NOMO-1 treated with dmso at 0.1 percent for 144 hours (cell line): ENCODE measurements at regions not wholly inside any gene's neighbourhood (a gene's known extent, or its start where the extent isn't known, plus 50 kb on each side); places are given as distances from the start of the nearest gene placed in this dataset.

ENCODE experiments used
- DNase-seq: peaks from one replicate; lab custom pipeline; 2025; ENCODE audit not compliant: unreplicated experiment; lab: John Stamatoyannopoulos, UW

DNA sequence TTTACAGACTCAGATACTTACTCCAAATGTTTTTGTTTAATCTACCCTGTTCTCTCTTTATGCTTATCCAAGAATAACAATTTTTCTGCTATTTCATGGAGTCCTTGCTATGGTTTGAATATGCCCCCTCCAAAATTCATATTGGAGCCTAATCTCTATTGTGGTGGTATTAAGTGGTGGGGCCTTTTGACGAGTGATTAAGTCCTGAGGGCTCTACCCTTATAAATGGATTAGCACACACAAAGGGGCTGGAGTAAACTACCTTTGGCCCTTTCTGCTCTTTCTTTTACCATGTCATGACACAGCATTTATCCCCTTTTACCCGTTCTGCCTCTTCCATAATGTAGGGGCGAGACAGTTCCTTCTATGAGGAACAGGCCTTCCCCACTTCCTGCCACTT is 285.5 kb downstream of the GASK1B start:
- no peak for DNase-seq

DNA sequence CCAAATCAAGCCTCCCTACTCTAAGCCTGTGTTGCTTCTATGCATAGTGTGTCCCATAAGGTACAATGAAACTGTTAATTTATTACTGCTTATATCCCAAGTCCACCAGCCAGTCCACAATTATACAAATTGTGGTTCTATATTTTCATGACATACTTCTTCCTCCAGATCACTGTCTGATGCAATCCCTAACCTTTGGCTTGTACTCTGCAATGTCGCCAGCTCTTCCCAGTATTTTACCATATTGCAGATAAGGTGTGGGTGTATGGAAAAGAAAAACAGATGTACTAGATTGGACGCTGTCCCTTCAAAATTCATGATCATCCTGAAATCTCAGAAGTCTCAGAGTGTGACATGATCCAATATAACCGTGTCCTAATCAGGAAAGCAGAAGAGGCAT is 286.2 kb downstream of the GASK1B start:
- no peak for DNase-seq

DNA sequence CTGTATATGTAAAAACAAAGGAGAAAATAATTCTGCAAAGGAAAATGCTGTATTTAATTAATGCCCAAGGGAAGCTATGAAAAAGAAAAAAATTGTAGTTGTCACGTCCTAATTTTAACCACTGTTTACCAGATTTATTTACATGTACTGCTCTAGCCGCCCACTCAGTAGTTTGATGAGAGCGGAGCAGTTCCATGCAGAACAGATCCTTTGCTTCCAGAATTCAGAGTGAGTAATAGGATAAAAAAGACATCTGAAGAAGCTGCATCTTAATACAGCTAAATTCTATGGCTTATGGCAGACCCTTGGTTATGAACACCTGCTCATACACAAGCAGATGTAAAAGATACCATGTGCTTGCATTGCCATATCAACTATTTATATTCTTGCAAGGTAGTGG is 287.0 kb downstream of the GASK1B start:
- no peak for DNase-seq

DNA sequence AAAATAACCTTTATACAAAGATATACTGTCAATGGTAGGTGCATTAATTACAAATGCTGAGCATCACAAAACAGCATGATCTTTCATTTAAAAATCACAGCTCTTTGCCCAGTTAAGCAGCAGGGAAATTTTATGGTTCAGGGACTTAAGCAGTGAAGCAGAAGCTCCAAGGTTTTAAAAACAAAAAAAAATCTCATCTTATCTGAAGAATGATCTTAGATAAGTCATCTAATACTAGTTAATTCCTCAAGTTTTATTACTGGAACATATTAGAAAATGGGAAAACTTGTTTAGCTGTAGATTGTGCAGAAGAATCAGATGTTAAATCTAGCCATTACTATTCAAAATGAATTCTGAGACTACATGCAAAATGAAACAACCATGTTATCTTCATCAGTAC is 289.9 kb downstream of the GASK1B start:
- no peak for DNase-seq

DNA sequence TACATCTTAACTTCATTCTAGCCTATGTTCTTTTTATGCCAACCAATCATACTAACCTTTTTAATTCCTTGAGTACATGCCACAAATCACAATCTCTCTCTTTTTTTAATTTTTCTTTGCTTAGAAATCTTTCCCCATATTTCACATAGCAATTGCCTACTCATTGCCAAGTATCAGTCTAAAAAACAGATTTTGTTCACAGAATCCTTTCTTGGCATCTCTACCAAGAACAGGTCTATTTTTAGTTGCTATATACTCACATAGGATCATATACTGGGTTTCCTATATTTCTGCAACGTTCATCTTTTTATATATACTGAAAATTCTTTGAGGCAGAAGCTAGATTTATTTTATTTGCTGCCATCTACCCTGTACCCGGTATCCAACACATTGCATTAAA is 292.1 kb downstream of the GASK1B start:
- DNase-seq: no peak

DNA sequence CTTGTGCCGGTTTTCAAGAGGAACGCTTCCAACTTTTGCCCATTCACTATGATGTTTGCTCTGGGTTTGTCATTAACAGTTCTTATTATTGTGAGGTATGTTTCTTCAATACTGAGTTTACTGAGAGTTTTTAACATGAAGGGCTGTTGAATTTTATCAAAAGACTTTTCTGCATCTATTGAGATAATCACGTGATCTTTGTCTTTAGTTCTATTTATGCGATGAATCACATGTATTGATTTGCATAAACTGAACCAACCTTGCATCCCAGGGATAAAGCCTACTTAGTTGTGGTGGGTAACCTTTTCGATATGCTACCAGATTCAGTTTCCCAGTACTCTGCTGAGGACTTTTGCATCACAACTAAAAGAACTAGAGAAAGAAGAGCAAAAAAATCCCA is 318.0 kb downstream of the GASK1B start:
- no peak for DNase-seq

DNA sequence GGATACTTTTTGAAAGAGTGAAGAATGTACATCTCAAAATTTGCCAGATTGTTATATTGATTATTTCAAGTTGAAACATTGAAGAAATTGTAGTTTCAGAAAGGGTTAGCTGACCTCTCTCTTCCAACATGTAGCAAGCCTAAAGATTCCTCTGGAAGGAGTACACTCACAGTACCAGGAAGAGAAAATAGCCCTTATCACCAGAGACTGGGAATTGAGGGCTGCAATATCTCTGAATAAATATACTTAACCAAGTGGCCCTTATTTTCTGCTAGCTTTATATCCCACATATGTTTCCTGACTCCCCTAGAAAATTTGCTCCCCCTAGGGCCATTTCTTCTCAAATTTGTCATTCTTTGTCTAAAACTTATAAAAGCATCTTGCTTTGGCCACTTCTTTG is 332.2 kb downstream of the GASK1B start:
- DNase-seq: no peak

DNA sequence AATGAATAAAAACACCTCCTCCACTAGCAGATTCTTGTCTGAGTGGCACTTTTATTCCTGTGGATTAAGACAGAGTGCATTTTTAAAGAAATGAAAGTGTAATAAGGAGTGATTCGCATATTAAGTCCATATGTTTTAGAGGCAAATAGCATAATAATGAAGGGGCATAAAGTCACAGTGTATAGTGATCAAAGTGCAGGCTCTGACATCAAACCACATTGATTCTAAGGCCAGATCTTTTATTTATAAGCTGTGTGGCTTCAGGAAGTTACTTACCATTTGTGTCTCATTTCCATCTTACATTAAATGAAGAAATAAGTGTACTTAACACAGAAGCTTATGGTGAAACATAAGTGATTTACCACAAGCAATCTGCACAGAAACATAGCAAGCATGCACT is 332.8 kb downstream of the GASK1B start:
- no peak for DNase-seq

DNA sequence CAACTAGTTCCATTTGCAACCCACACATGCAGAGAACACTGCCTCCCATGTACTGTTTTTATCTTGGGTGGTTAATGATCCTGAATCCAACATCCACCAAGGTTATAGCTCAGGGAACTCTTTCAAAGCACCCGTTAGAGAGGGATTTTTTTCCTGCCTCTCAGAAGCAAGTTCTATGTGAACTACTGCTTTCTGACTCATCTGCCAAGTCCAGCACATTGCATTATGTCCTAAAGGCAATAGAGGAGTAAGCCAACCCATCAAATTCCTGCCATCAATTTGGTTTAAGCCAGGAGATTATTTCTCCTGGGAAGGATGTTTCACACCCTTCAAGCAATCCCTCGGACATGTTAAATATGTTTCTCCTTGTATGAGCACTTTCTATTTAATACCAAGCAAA is 334.5 kb downstream of the GASK1B start:
- DNase-seq: no peak

DNA sequence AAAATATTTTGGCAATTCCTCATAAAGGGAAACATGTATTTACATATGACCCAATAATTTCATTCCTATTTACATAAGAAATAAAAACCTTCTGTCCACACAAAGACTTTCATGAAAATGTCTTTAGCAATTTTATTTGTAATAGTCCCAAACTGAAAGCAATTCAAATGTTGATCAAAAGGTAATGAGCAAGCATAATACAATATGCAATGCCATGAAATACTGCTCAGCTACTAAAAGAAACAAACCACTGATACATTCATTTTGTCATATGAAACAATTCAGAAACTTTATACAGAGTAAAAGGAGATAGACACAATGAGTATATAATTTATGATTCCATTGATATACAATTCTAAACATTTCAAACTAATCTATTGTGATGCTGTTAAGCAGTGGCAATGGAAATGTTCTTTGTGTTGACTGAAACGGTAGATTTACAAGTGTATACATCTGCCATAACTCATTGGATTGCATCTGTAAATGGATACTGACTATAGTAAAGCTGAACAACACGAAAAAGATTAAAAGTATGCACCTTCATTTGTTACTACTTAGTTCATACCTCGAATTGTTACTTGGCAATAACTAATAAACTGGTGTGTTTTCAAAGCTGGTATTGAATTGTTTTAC is 335.6 kb downstream of the GASK1B start:
- no peak for DNase-seq

DNA sequence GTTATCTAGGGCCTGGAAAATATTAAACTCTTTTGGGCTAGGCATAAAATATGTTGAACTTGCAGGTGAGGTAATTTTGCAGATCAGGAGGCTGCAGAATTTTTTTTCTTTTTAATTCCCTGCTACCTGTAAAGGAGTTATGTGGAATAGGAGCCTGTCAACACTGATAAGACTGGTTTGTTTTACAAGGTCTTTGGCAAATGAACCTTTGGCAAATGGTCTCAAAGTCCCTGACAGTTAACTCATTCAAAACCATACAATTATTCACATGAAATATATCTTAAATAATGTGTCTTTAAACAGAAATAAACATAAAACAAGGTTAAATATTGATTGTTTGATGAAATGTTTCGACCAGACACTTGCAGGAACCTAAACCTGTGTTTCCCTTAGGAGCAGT is 340.2 kb downstream of the GASK1B start:
- DNase-seq: no peak

DNA sequence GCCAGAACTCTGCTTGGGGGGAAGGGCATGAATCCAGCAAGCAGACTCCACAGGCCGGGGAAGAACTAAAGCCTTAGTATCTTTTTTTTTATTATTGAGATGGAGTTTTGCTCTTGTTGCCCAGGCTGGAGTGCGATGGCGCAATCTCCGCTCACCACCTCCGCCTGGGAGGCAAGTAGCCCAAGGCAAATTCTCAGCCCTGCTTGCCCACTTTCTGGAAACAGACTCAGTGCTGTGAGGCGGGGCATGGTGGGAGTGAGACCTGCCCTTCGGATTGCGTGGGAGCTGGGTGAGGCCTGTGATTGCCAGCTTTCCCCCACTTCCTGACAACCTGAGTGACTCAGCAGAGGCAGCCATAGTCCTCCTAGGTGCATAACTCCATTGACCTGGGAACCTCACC is 348.8 kb downstream of the GASK1B start:
- DNase-seq: no peak

DNA sequence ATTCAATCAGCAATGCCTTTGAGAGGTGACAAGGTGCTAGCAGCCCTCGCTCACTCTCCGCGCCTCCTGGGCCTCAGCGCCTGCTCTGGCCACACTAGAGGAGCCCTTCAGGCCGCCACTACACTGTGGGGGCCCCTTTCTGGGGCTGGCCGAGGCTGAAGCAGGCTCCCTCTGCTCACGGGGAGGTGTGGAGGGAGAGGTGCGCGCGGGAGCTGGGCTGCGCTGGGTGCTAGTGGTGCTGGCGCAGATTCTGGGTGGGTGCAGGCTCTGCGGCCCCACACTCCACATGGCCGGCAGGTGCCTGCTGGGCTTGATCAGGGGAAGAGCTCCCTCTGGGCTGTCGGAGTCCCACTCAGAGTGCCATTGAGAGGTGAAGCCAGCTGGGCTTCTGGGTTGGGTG is 351.0 kb downstream of the GASK1B start:
- no peak for DNase-seq

DNA sequence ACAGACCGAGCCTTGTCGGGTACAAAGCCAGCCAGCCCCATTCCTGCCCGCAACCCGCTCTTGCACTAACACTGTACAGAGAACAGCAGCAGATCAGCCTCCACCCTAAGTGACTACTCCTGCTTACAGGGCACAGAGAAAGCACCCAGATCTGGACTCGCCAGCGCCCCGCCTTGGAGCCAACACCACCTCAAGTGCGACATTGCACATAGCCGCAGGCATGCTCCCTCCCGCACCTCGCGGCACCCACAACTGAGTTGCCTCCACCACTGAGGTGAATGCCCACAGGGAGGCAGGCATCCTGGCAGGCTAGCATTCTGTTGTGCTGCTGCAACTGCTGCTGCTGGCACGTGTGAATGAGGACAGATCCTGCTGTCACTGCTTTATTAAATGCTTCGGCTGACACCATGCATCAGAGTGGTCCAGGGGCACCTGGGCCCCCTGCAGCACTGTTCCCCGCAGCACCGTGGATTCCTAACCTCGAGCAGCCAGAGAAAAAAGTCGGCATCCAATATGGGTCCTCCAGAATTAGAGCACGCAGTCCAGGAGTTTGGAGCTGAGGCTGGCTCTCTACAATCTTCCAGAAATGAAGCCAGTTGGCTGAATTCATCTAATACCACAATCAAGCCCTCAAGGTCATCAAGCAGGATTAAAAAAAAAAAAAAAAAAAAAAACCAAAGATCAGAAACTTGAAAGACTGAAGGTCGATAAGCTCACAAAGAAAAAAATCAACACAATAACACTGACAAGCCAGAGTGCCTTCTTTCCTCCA is 352.9 kb downstream of the GASK1B start:
- DNase-seq: no peak

DNA sequence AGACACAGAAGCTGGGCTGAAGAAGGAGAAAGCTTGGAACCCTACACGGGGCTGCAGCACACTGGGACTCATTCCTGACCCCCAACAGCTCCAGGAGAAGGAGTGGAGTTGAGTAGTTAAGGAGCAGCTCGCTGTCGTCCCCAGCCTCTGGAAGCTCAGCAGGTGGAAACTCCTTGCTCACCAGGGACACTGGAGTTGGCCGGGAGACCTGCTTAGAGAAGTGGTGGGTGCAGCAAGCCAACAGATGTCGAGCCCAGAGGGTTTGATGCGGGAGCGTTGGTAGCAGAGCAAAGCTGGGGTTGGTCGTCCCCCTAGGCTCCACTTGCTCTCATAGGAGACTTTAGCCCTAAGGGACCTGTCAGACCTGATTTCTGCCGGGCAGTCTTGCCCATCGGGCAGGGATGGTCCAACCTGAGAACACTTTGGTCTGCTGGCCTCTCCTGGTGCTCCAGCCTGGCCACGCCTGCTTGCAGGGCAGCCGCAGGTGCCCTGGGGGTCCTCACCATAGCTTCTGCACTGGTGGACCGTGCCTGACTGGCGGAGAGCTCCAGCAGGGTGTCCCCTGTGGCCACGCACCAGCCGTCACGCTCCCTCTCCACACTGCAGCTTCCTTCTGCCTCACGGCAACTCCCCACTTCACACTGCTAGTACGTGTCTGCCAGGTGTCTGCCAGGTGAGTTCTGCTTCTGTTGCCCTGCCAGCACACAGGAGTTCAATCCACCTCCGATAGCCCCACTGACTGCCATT is 353.7 kb downstream of the GASK1B start:
- no peak for DNase-seq

DNA sequence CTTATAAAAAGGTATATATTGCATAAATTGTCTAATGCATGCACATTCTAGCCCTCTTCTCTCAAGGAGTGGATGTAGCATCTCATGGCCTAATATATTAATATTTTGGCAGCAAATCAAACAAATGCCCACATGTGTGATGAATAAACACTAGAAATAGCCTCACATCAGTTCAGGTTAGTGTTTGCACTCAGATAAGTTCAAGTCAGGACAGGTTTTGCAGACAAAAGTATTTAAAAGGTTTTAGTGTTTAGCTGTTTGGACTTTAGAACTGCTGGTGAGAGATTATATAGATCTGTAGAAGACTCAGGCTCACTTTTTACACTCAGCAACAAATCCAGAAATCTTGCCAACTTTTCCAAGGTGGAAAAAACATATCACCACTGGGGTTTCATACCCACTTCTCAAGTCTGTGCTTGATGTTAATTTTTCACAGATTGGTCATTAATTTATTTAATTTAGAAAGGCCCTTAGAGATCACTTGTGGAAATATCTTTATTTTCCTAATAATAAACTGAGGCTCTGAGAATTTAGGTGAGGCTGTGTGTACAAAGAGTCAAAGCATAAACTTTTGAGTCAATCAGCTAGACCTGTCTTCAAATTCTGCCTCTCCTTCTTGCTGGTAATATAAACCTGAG is 362.6 kb downstream of the GASK1B start:
- no peak for DNase-seq

DNA sequence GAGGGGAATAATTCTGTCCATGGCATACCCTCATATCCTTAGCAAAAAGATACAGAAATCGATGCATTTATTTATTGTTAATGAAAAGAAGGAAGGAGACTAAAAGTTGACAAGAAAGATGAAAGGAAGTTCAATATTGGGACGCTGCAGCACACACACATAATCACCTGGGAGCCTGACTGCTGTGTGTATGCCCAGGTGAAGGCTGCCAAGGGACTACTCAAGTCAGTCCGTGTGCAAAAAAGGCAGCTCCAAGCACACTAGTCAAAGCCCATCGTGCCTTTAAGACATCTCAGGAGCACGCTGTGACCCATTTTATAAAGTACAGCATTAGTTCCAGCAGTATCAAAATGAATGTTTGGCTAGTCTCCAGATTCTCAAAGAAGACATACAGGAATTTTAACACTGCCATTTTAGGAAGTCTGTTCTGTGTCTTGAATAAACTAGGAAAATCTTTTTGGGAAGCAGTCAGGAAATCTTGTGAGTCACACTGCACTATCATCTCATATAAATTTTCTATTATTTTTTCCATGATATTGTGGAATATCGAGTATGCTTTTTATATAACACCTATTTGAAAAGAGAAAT is 363.9 kb downstream of the GASK1B start:
- no peak for DNase-seq

DNA sequence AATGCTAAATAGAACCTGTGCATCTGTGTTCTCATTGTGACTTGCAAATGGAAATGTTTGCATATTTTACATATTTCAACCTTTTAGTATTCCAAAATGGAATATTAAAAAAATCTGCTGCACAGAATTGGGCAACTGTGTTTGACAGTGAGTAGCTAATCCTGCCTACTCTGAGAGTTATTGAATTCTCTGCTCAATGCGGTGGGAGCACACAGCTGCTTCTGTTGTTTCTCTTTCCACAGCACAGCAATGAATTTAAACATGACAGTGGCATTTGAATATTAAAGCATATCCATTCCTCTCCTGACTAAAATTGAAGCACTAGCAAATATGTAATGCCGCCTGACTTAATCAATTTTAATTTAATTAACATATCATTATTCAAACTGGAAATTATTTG is 366.6 kb downstream of the GASK1B start:
- DNase-seq: no peak

DNA sequence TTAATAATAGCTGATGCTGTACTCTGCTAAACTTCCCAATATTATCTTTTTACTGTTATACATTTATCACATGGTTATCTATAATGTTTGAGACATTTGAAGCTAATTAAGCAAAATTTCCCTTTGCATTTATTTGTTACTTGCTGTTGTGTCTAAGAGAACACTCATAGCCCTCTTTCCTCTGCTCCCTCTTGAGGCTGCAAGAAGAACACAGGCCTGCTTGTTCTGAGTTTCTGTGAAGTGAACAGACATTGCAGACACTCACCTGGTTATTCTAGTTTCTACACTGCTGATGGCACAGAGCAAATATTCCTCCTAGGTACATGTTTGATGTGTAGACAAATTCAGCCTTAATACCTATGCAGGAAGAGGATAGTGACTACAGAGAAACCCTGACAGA is 367.8 kb downstream of the GASK1B start:
- DNase-seq: no peak

DNA sequence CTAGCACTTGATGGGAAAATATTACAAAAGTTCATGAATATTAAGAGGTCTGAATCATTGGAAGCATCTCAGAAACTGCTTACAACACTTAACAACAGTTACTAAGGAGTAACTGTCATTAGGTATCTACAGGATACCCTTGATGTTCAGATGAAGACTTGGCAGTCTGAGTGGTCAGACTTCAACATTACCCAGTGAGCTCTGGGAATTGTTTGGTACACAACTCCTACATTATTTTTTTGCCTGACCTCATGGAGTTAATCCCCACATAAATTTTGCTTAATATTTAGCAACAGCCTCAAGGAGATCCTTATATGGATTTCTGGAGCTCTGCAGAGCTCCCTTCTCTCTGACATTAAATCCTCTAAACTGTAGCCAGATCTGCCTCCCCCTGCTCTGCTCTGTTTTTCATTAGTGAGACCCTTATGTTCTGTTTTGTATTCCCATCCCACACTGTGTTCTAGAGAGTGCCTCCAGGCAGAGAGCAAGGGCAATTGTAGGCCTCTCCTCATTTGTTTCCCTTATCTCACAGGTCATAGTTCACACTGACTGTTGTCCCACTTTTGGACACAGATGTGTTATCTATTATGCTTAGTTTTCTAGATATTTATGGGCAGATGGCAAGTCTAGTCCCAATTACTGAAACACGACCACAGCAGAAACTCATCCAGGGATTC is 368.8 kb downstream of the GASK1B start:
- DNase-seq: no peak

DNA sequence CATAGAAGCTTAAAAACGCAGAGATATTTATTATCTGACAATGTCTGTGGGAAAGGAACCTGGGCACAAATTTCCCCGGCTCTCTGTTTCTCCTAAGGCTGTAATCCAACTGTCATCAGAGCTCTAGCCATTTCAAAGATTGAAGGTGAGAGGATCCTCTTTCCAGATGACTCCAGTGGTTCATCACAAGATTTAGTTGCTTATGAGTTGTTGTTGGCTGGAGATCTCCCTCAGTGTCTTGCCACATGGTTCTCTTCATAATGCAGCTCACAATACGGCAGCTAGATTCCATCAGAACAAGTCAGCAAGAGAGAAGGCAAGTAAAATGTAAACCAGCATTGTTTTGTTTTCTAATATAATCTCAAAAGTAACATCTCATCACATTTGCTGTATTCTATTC is 369.4 kb downstream of the GASK1B start:
- DNase-seq: no peak
